IMR-90 (cell line): ENCODE measurements at regions not wholly inside any gene's neighbourhood (a gene's known extent, or its start where the extent isn't known, plus 50 kb on each side); places are given as distances from the start of the nearest gene placed in this dataset.

Source experiments
- ATAC-seq: fragments of 200-7000 bp; cut with Tn5 transposase; 2 replicates; pipeline ENCODE4 v1.9.1; 2020; ENCODE audit warnings: low read depth, mild to moderate bottlenecking, moderate library complexity
- BruUV-seq: library from RNA; stranded (reverse); fragments of 400-500 nt; replicated peaks from 2 replicates; lab custom pipeline; 2021; lab: Mats Ljungman, UMichigan
- CTCF ChIA-PET: fragments of 300-600 bp; formaldehyde crosslinking; extraction: SDS; loops from one replicate; lab custom pipeline; 2021; ENCODE audit warnings: antibody characterized with exemption; lab: Yijun Ruan, JAX
- POLR2A ChIA-PET: fragments of 300-600 bp; sonication (Branson Sonifier 250); formaldehyde crosslinking; loops from one replicate; lab custom pipeline; 2022; ENCODE audit warnings: antibody characterized with exemption; ENCODE audit not compliant: unreplicated experiment; lab: Charles Lee
- DNase-seq: peaks from one replicate; pipeline ENCODE4 v3.0.0; 2013
- H2AFZ ChIP-seq: replicated peaks from 2 replicates; pipeline ENCODE3; 2013; ENCODE audit warnings: low read length, mild to moderate bottlenecking; ENCODE audit not compliant: poor library complexity
- H2AK5ac ChIP-seq: 2 replicates; pipeline ENCODE4 v1.6.1; 2013; ENCODE audit warnings: low read depth, low read length, inconsistent platforms
- H2AK9ac ChIP-seq: replicated peaks from 2 replicates; pipeline ENCODE3; 2013; ENCODE audit warnings: mild to moderate bottlenecking, low read depth, low read length, moderate library complexity; ENCODE audit not compliant: poor library complexity
- H2BK120ac ChIP-seq: 2 replicates; pipeline ENCODE4 v1.6.1; 2013; ENCODE audit warnings: low read depth, low read length, inconsistent platforms
- H2BK15ac ChIP-seq: 3 replicates; pipeline ENCODE4 v1.6.1; 2013; ENCODE audit warnings: low read depth, low read length, inconsistent platforms
- H2BK20ac ChIP-seq: 2 replicates; pipeline ENCODE4 v1.6.1; 2013; ENCODE audit warnings: low read depth, mild to moderate bottlenecking, inconsistent platforms, low read length, moderate library complexity
- H2BK5ac ChIP-seq: 2 replicates; pipeline ENCODE4 v1.6.1; 2013; ENCODE audit warnings: mild to moderate bottlenecking, low read depth, low read length, inconsistent platforms; ENCODE audit not compliant: poor library complexity, severe bottlenecking
- H3K14ac ChIP-seq: replicated peaks from 2 replicates; pipeline ENCODE4 v1.6.1; 2013; ENCODE audit warnings: low read depth, low read length, inconsistent platforms
- H3K18ac ChIP-seq: 2 replicates; pipeline ENCODE4 v1.6.1; 2013; ENCODE audit warnings: low read depth, low read length, control low read depth
- H3K23ac ChIP-seq: 2 replicates; pipeline ENCODE4 v1.6.1; 2013; ENCODE audit warnings: low read depth, low read length, inconsistent platforms
- H3K27ac ChIP-seq: 2 replicates; pipeline ENCODE4 v1.5.1; 2013; ENCODE audit warnings: mild to moderate bottlenecking, control low read depth, low read length; ENCODE audit not compliant: insufficient read depth
- H3K27me3 ChIP-seq: 2 replicates; pipeline ENCODE4 v1.6.1; 2013; ENCODE audit warnings: low read length; ENCODE audit not compliant: control insufficient read depth, insufficient read depth
- H3K36me3 ChIP-seq: 2 replicates; pipeline ENCODE4 v1.6.1; 2013; ENCODE audit warnings: low read length, mixed read lengths; ENCODE audit not compliant: control insufficient read depth, insufficient read depth
- H3K4ac ChIP-seq: 2 replicates; pipeline ENCODE4 v1.6.1; 2013; ENCODE audit warnings: low read depth, low read length, inconsistent platforms
- H3K4me1 ChIP-seq: 2 replicates; pipeline ENCODE4 v1.6.1; 2013; ENCODE audit warnings: low read length, mixed read lengths; ENCODE audit not compliant: control insufficient read depth, insufficient read depth
- H3K4me2 ChIP-seq: 2 replicates; pipeline ENCODE4 v1.6.1; 2013; ENCODE audit warnings: low read depth, mild to moderate bottlenecking, control low read depth, low read length, moderate library complexity
- H3K4me3 ChIP-seq: 2 replicates; pipeline ENCODE4 v1.5.1; 2013; ENCODE audit warnings: low read depth, mild to moderate bottlenecking, control low read depth, low read length, moderate library complexity; ENCODE audit not compliant: insufficient read depth
- H3K56ac ChIP-seq: 2 replicates; pipeline ENCODE4 v1.6.1; 2013; ENCODE audit warnings: low read length, inconsistent platforms; ENCODE audit not compliant: insufficient read depth; ENCODE audit errors: extremely low read depth
- H3K79me1 ChIP-seq, 2 experiments: 2 replicates each; pipeline ENCODE4 v1.6.1; 2013; ENCODE audit warnings: low read length in 2 of 2, inconsistent platforms in 1 of 2, low read depth in 1 of 2
- H3K9ac ChIP-seq: 2 replicates; pipeline ENCODE4 v1.6.1; 2013; ENCODE audit warnings: low read depth, low read length, control low read depth
- H3K9me1 ChIP-seq: 2 replicates; pipeline ENCODE4 v1.6.1; 2013; ENCODE audit warnings: low read length, inconsistent platforms; ENCODE audit not compliant: insufficient read depth
- H3K9me3 ChIP-seq: 2 replicates; pipeline ENCODE4 v1.6.1; 2013; ENCODE audit warnings: low read length; ENCODE audit not compliant: control insufficient read depth, insufficient read depth
- H4K20me1 ChIP-seq: 2 replicates; pipeline ENCODE4 v1.6.1; 2013; ENCODE audit warnings: low read length, inconsistent platforms; ENCODE audit not compliant: insufficient read depth
- H4K5ac ChIP-seq: 2 replicates; pipeline ENCODE4 v1.6.1; 2013; ENCODE audit warnings: mild to moderate bottlenecking, low read depth, low read length, control low read depth
- H4K8ac ChIP-seq, 2 experiments: 2 replicates each; pipeline ENCODE4 v1.6.1; 2013; ENCODE audit warnings: low read depth in 2 of 2, low read length in 2 of 2, control low read depth in 1 of 2, inconsistent platforms in 1 of 2
- H4K91ac ChIP-seq: 2 replicates; pipeline ENCODE4 v1.6.1; 2013; ENCODE audit warnings: low read depth, low read length, inconsistent platforms; ENCODE audit not compliant: insufficient read depth
- CHD1 ChIP-seq: IDR thresholded peaks from 2 replicates; pipeline ENCODE4 v1.6.1; 2012; ENCODE audit warnings: low read depth, low read length, improper control_type of control experiment
- MAZ ChIP-seq: IDR thresholded peaks from 2 replicates; pipeline ENCODE4 v1.6.1; 2012; ENCODE audit warnings: low read depth, mild to moderate bottlenecking, low read length, improper control_type of control experiment, moderate library complexity, borderline replicate concordance
- WGBS, 2 experiments: methylation state at CpG; one replicate each; pipeline versions ENCODE4 v1.1.5 to v1.1.7; 2013; ENCODE audit warnings: missing lambda C conversion rate in 2 of 2; ENCODE audit not compliant: insufficient read length in 1 of 2; ENCODE audit errors: extremely low coverage in 2 of 2; 5-methylcytosine and 5-hydroxymethylcytosine counted together
- dilution Hi-C: fragments of 300-500 bp; cut with HindIII; formaldehyde crosslinking; loops from one replicate; pipeline ENCODE4 v1.14.3; 2018; ENCODE audit warnings: low sequenced_read_pairs; ENCODE audit not compliant: unreplicated experiment
- in situ Hi-C: fragments of 300-500 bp; cut with MboI; formaldehyde crosslinking; loops from 3 replicates; pipeline ENCODE4 v1.14.3; 2019; ENCODE audit warnings: low sequenced_read_pairs, inconsistent platforms, mixed read lengths
- intact Hi-C: fragments of 100-400 bp; cut with micrococcal nuclease; formaldehyde crosslinking; loops from 2 replicates; pipeline ENCODE4 v1.10.0; 2022
- TF ChIP-seq, protein P1 (sequence below): conservative IDR thresholded peaks from 2 replicates; pipeline ENCODE4 v1.5.1; 2012; ENCODE audit warnings: mild to moderate bottlenecking, low read depth, low read length, improper control_type of control experiment

- H2BK5ac ChIP-seq = no peak overlapping the region
- no peak overlapping the region for H3K14ac ChIP-seq
- ATAC-seq = no peak
- no peak overlapping the region for H4K5ac ChIP-seq
- no peak overlapping the region for H3K18ac ChIP-seq
- H3K23ac ChIP-seq = no peak overlapping the region
- no TSS peak for BruUV-seq
- H3K9ac ChIP-seq = no peak overlapping the region
- no peak overlapping the region for H4K91ac ChIP-seq
- H3K4ac ChIP-seq = no peak overlapping the region
- no peak overlapping the region for H2BK20ac ChIP-seq
- H3K79me1 ChIP-seq = no peaks in the 10 kb centered on the region
- H3K9me3 ChIP-seq = no peaks in the 10 kb centered on the region
- H2BK15ac ChIP-seq = no peak overlapping the region
- H2AK9ac ChIP-seq = no peak overlapping the region
- no peak overlapping the region for H3K27ac ChIP-seq
- no peak overlapping the region for H2BK120ac ChIP-seq
- H3K4me1 ChIP-seq = no peaks in the 10 kb centered on the region
- no peak for DNase-seq
- intact Hi-C loops = no loop called here
- peaks cover 6% of the 10 kb centered on the region for H3K27me3 ChIP-seq
- no peaks in the 10 kb centered on the region for H3K9me1 ChIP-seq
- H4K20me1 ChIP-seq = no peaks in the 10 kb centered on the region
- H3K56ac ChIP-seq = no peak overlapping the region
- no peak for TF ChIP-seq MAZ
- TF ChIP-seq, protein P1, sequence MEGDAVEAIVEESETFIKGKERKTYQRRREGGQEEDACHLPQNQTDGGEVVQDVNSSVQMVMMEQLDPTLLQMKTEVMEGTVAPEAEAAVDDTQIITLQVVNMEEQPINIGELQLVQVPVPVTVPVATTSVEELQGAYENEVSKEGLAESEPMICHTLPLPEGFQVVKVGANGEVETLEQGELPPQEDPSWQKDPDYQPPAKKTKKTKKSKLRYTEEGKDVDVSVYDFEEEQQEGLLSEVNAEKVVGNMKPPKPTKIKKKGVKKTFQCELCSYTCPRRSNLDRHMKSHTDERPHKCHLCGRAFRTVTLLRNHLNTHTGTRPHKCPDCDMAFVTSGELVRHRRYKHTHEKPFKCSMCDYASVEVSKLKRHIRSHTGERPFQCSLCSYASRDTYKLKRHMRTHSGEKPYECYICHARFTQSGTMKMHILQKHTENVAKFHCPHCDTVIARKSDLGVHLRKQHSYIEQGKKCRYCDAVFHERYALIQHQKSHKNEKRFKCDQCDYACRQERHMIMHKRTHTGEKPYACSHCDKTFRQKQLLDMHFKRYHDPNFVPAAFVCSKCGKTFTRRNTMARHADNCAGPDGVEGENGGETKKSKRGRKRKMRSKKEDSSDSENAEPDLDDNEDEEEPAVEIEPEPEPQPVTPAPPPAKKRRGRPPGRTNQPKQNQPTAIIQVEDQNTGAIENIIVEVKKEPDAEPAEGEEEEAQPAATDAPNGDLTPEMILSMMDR = no peak
- no peak for TF ChIP-seq CHD1
- dilution Hi-C loops = no loop called here
- in situ Hi-C loops = no loop called here
- H3K4me2 ChIP-seq = no peak overlapping the region
- ChIA-PET CTCF (no interaction called here), POLR2A (no interaction called here)
- no peak overlapping the region for H2AK5ac ChIP-seq
- no peak overlapping the region for H2AFZ ChIP-seq
- no peak overlapping the region for H3K4me3 ChIP-seq
- 80% methylated on average over 1 of the region's 3 CpGs; no CpG with 5 or more reads in 1 of the 2 experiments for WGBS, 2 experiments
- no peak overlapping the region for H4K8ac ChIP-seq
- H3K36me3 ChIP-seq = no peaks in the 10 kb centered on the region
These were observed 527.4 kb upstream of the NRP1 start for GRCh38 chr10:33861833-33862232.
